Pancreas (tissue), 10 donors: ENCODE measurements at regions not wholly inside any gene's neighbourhood (a gene's known extent, or its start where the extent isn't known, plus 50 kb on each side); places are given as distances from the start of the nearest gene placed in this dataset.

Experiments used
- ATAC-seq, 4 donors: fragments of 200-7000 bp; cut with Tn5 transposase; one replicate each; pipeline versions ENCODE4 v1.8.0 to v1.9.1; 2020; ENCODE audit warnings: mild to moderate bottlenecking in 4 of 4, moderate library complexity in 4 of 4
- DNase-seq, 6 donors: peaks; one replicate each; pipeline ENCODE4 v3.0.0-alpha.2; 2020
- FAIRE-seq: peaks from 2 replicates; lab custom pipeline; 2012; peaks lifted over from hg19 to GRCh38; lab: Jason Lieb, UNC
- H3K27ac ChIP-seq, 4 donors: fragments of 200-600 bp; sonication (generic); 1 replicate in 3 of 4; 2 replicates in 1 of 4; pipeline versions ENCODE4 v1.5.0 to v1.8.0; 2020
- H3K27me3 ChIP-seq, 4 donors: fragments of 200-600 bp; one replicate each; pipeline ENCODE4 v1.8.0; 2021
- H3K36me3 ChIP-seq, 3 donors: fragments of 200-600 bp; sonication (generic) in 1 of 3; one replicate each; pipeline versions ENCODE4 v1.5.0 to v1.8.0; 2020 to 2021
- H3K4me1 ChIP-seq, 3 donors: fragments of 200-600 bp; one replicate each; pipeline ENCODE4 v1.8.0; 2021
- H3K4me3 ChIP-seq, 4 donors: fragments of 200-600 bp; sonication (generic) in 2 of 4; one replicate each; pipeline versions ENCODE4 v1.5.0 to v1.8.0; 2020 to 2021
- H3K9me3 ChIP-seq, 4 donors: fragments of 200-600 bp; one replicate each; pipeline ENCODE4 v1.8.0; 2021
- WGBS, 2 donors: extraction: QIAGEN DNeasy Blood & Tissue Kit; methylation state at CpG; one replicate each; pipeline ENCODE4 v1.1.7; 2013; 5-methylcytosine and 5-hydroxymethylcytosine counted together
- intact Hi-C, 3 donors: fragments of 100-400 bp; cut with DNase I; formaldehyde crosslinking; loops; one replicate each; pipeline versions ENCODE4 v1.11.1 to v1.14.2; 2022
- TF ChIP-seq, protein P1 (sequence below), 4 donors: fragments of 200-600 bp; sonication (generic) in 3 of 4; IDR thresholded peaks; one replicate each; pipeline versions ENCODE4 v1.5.0 to v1.8.0; 2021; ENCODE audit warnings: antibody characterized with exemption in 4 of 4
- donor health status: healthy with polysubstance abuse.
- donor health status: DM: no; HTN: no; CAD: no; lungs with moderate emphysema.
- donor health status: DM: no; HTN: no; CAD: no.
- donor health status: control.
- donor health status: control.
- donor health status: Bipolar disorder and iron deficiency.
- donor health status: DM: yes; HTN: yes; CAD: no.
- donor health status: DM: no; HTN: no; CAD: no.
- donor health status: DM: no; HTN: no; CAD: no.
- donor health status: DM: yes; HTN: yes; CAD: no.

DNA sequence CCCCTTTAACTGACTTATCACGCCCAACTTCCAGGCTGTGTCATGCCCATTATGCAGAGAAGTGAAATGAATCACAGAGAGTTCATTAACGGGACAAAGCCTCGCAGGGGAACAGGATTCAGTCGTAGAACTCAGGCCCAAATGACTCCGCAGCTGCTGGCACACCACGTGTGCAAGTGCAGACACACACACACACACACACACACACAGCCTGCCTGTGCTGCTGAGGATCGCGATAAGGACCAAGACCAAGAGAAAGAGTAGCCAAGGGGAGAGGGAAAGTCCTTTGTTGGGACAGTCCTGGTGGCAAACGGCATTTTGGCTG is 90.0 kb upstream of the TAF1B start:
- TF ChIP-seq, protein P1, sequence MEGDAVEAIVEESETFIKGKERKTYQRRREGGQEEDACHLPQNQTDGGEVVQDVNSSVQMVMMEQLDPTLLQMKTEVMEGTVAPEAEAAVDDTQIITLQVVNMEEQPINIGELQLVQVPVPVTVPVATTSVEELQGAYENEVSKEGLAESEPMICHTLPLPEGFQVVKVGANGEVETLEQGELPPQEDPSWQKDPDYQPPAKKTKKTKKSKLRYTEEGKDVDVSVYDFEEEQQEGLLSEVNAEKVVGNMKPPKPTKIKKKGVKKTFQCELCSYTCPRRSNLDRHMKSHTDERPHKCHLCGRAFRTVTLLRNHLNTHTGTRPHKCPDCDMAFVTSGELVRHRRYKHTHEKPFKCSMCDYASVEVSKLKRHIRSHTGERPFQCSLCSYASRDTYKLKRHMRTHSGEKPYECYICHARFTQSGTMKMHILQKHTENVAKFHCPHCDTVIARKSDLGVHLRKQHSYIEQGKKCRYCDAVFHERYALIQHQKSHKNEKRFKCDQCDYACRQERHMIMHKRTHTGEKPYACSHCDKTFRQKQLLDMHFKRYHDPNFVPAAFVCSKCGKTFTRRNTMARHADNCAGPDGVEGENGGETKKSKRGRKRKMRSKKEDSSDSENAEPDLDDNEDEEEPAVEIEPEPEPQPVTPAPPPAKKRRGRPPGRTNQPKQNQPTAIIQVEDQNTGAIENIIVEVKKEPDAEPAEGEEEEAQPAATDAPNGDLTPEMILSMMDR (IDR thresholded peaks at IDR 0.05): no peak
- Histone ChIP-seq H3K4me1 (peaks cover 0 to 6% (median 0%) of the 10 kb centered on the region in 3 donors), H3K9me3 (no peaks in the 10 kb centered on the region), H3K36me3 (no peaks in the 10 kb centered on the region), H3K27ac (no peak overlapping the region), H3K27me3 (no peaks in the 10 kb centered on the region), H3K4me3 (no peak overlapping the region)
- intact Hi-C loops: no loop called here
- 8 to 14% methylated on average over 9 of the region's 9 CpGs for WGBS, 2 donors
- DNase-seq (no peak), FAIRE-seq (no peak), ATAC-seq (peak; percentile 59 to 78 (median 70))

DNA sequence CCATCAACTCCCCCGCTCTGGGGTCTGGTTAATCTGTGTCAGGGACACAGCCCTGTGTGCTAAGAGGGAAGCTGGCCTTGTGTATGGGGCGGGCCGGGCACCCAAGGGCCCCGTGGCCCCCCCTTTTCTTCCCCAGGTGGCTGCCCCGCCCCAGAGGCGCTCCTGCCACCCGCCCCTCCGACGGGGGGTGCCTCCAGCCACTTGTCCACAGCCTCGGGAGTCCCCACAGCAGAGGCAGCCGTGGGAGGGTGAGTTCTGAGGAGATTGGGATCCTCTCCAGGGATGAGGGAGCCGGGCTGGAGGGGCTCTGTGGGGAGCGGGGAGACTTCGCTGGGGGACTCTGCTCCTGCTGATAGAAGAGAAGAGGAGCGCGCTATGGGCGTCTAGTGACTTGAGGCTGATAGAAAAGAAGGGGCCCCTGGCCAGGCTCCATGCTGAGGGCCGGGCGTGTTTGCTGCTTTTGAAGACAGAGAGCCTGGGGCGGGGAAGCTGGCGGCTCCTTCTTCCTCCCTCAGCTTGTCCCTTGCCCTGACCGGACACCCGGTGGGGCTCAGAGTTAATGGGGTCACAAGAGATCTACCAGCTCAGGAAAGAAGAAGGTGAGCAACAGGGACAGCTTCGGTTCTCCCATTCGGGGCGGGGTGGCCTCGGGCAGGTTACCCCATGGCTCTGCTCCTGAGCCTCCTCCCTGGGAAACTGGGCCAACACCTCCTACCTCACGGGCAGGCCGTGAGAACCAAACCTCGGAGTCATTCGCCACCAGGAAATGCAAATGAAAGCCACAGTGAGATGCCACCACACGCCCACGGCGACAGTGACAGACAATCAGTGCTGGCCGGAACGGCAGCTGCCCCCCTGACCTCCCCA is 89.4 kb upstream of the TAF1B start:
- H3K36me3 ChIP-seq: no peaks in the 10 kb centered on the region
- ATAC-seq (peak; percentile 30 to 49 (median 42)), FAIRE-seq (no peak), DNase-seq (peak in 1 of 6 donors; percentile 18)
- WGBS, 2 donors: 52 to 58% methylated on average over 36 of the region's 36 CpGs
- TF ChIP-seq, protein P1 (IDR thresholded peaks at IDR 0.05): no peak
- no peak overlapping the region for H3K4me3 ChIP-seq
- intact Hi-C loops: no loop called here
- H3K4me1 ChIP-seq: peaks cover 0 to 8% (median 0%) of the 10 kb centered on the region in 3 donors
- H3K27ac ChIP-seq: no peak overlapping the region
- H3K27me3 ChIP-seq: no peaks in the 10 kb centered on the region
- H3K9me3 ChIP-seq: no peaks in the 10 kb centered on the region

DNA sequence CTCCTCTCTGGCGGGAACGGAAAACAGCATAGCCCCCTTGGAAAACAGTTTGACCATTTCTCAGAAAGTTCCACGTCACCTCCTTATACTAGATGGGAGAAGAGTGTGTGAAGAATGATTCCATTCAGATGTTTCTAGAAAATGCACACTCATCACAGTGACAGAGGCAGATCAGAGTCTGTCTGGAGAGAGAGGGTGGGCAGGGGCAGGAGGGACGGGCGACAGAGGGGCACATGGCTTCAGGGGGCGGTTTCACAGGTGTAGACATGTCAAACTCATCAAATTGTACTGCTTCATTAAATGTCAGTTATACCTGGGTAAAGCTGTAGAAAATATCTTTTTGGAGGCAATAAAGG is 88.8 kb upstream of the TAF1B start:
- 83 to 84% methylated on average over 6 of the region's 6 CpGs for WGBS, 2 donors
- FAIRE-seq: no peak
- ATAC-seq: no peak
- TF ChIP-seq, protein P1 (IDR thresholded peaks at IDR 0.05): no peak
- intact Hi-C loops: no loop called here
- Histone ChIP-seq H3K4me1 (peaks cover 0 to 10% (median 0%) of the 10 kb centered on the region in 3 donors), H3K9me3 (no peaks in the 10 kb centered on the region), H3K27me3 (no peaks in the 10 kb centered on the region), H3K36me3 (no peaks in the 10 kb centered on the region), H3K27ac (no peak overlapping the region), H3K4me3 (no peak overlapping the region)
- DNase-seq: no peak

DNA sequence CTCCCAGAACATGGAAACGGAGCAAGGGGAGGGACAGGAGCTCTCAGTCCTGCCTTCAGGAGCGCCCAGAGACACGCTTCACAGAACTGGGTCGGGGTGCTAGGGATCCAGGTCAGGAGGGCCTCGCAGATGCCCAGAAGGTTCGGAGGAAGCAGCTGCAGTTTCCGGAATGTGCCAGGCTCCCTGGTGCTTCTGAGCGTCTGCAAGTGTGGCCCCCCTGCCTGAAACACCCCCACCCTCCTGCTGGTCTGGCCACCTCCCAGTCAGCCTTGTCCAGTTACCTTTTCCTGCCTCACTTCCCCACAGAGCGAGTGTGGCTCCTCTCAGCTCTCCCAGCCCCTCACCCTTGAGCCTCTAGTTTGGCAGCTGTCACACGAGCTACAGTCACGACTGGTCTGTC is 88.3 kb upstream of the TAF1B start:
- no peak overlapping the region for H3K27ac ChIP-seq
- H3K4me3 ChIP-seq: no peak overlapping the region
- intact Hi-C loops: no loop called here
- WGBS, 2 donors: 85 to 92% methylated on average over 11 of the region's 11 CpGs
- TF ChIP-seq, protein P1 (IDR thresholded peaks at IDR 0.05): no peak
- no peaks in the 10 kb centered on the region for H3K36me3 ChIP-seq
- H3K27me3 ChIP-seq: no peaks in the 10 kb centered on the region
- H3K9me3 ChIP-seq: no peaks in the 10 kb centered on the region
- no peak for FAIRE-seq
- no peak for ATAC-seq
- no peak for DNase-seq
- peaks cover 0 to 10% (median 0%) of the 10 kb centered on the region in 3 donors for H3K4me1 ChIP-seq

DNA sequence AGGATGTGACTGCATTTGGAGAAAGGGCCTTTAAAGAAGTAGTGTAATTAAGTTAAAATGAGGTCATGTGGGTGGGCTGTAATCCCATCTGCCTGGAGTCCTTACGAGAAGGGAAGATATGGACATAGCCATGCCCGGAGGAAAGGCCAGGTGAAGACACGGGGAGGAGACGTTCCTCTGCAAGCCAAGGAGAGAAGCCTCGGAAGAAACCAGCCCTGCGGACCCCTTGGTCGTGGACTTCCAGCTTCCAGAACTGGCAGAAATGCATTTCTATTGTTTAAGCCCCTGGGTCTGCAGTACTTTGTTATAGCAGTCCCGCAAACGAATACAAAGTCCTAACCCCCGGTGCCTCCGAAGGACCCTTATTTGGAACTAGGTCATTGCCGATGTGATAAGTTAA is 87.6 kb upstream of the TAF1B start:
- FAIRE-seq: no peak

More for the DNA sequence above, 87.6 kb upstream of the TAF1B start:
- Histone ChIP-seq H3K27me3 (no peaks in the 10 kb centered on the region), H3K9me3 (no peaks in the 10 kb centered on the region), H3K4me1 (peaks cover 0 to 10% (median 0%) of the 10 kb centered on the region in 3 donors), H3K4me3 (no peak overlapping the region), H3K36me3 (no peaks in the 10 kb centered on the region), H3K27ac (no peak overlapping the region)
- ATAC-seq (no peak), DNase-seq (no peak)
- WGBS, 2 donors: 90 to 97% methylated on average over 12 of the region's 12 CpGs
- TF ChIP-seq, protein P1 (IDR thresholded peaks at IDR 0.05): no peak
- intact Hi-C loops: no loop called here
